ENCODE measurements at regions not wholly inside any gene's neighbourhood (a gene's known extent, or its start where the extent isn't known, plus 50 kb on each side); places are given as distances from the start of the nearest gene placed in this dataset.
"Not testable (repeated sequence)": the region's sequence is repeated elsewhere in the genome, so short reads cannot be mapped to it uniquely, and the experiment has no call there.

- DNase-seq (ENCODE audit: low spot score), result no peak
These were observed 107.0 kb upstream of the BMP2 start for GRCh38 chr20:6660441-6660840.

GRCh38 chr20:6658909-6659308, 108.6 kb upstream of the BMP2 start:
- not testable (repeated sequence) for DNase-seq (ENCODE audit: low spot score)

GRCh38 chr20:6657904-6658303, 109.6 kb upstream of the BMP2 start:
- DNase-seq (ENCODE audit: low spot score), result no peak

GRCh38 chr20:6657111-6657510, 110.4 kb upstream of the BMP2 start:
- no peak for DNase-seq (ENCODE audit: low spot score)

- DNase-seq (ENCODE audit: low spot score), result no peak
These were observed 112.8 kb upstream of the BMP2 start for GRCh38 chr20:6654513-6655252.

- DNase-seq (ENCODE audit: low spot score), result no peak
These were observed 115.9 kb upstream of the BMP2 start for GRCh38 chr20:6651561-6651960.

- DNase-seq (ENCODE audit: low spot score), result no peak
These were observed 116.5 kb upstream of the BMP2 start for GRCh38 chr20:6651016-6651415.

GRCh38 chr20:6646021-6646636, 121.4 kb upstream of the BMP2 start:
- no peak for DNase-seq (ENCODE audit: low spot score)

- no peak for DNase-seq (ENCODE audit: low spot score)
These were observed 122.5 kb upstream of the BMP2 start for GRCh38 chr20:6644813-6645628.

GRCh38 chr20:6641012-6641411, 126.5 kb upstream of the BMP2 start:
- no peak for DNase-seq (ENCODE audit: low spot score)

GRCh38 chr20:6637160-6637579, 130.3 kb upstream of the BMP2 start:
- no peak for DNase-seq (ENCODE audit: low spot score)

- no peak for DNase-seq (ENCODE audit: low spot score)
These were observed 131.0 kb upstream of the BMP2 start for GRCh38 chr20:6636209-6637159.

- no peak for DNase-seq (ENCODE audit: low spot score)
These were observed 132.3 kb upstream of the BMP2 start for GRCh38 chr20:6635034-6635736.

- no peak for DNase-seq (ENCODE audit: low spot score)
These were observed 135.3 kb upstream of the BMP2 start for GRCh38 chr20:6632187-6632586.

- no peak for DNase-seq (ENCODE audit: low spot score)
These were observed 137.0 kb upstream of the BMP2 start for GRCh38 chr20:6630514-6630913.

- DNase-seq (ENCODE audit: low spot score), result no peak
These were observed 137.9 kb upstream of the BMP2 start for GRCh38 chr20:6629564-6629963.

GRCh38 chr20:6626805-6627204, 140.7 kb upstream of the BMP2 start:
- DNase-seq (ENCODE audit: low spot score), result no peak

- no peak for DNase-seq (ENCODE audit: low spot score)
These were observed 143.5 kb upstream of the BMP2 start for GRCh38 chr20:6623989-6624388.

GRCh38 chr20:6622041-6622440, 145.4 kb upstream of the BMP2 start:
- no peak for DNase-seq (ENCODE audit: low spot score)

- no peak for DNase-seq (ENCODE audit: low spot score)
These were observed 149.4 kb upstream of the BMP2 start for GRCh38 chr20:6618051-6618450.

- no peak for DNase-seq (ENCODE audit: low spot score)
These were observed 151.1 kb upstream of the BMP2 start for GRCh38 chr20:6616421-6616820.

Data from hematopoietic multipotent progenitor cell treated with erythropoietin and hydrocortisone succinate and interleukin-3 and kit ligand, for 17 days (in vitro differentiated cells).